ENCODE measurements at regions not wholly inside any gene's neighbourhood (a gene's known extent, or its start where the extent isn't known, plus 50 kb on each side); places are given as distances from the start of the nearest gene placed in this dataset.

DNA sequence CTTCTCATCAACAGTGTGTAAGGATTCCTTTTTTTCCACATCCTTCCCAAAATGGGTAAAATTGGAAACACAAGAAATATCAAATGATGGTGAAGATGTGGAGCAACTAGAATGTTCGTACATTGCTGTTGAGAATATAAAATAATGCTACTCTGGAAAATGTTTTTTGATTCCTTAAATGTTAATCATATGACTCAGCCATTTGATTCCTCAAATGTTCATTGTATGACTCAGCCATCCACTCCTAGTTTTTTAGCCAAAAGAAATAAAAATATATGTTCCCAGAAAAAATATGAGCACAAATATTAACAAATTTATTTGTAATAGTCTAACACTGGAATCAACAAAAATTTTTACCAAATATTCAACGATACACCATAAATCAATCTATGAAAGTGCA lies 1108.6 kb downstream of the LRFN5 start:
- no peak for DNase-seq

DNA sequence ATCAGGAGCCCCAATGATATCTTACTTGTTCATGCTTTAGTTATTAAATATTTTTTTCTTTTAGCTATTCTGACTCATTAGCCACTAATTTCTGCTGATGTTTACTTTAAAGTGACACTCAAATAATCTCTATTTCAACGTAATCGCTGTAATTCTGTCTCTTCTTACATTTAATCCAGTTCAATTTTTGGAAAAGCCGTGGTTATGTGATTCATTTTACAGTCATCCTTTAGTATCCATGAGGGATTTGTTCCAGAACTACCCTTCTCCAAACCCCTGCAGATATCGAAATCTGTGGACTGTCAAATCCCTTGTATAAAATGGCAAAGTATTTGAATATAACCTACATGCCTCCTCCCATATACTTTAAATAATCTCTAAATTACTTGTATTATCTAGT lies 1103.4 kb downstream of the LRFN5 start:
- DNase-seq = no peak

DNA sequence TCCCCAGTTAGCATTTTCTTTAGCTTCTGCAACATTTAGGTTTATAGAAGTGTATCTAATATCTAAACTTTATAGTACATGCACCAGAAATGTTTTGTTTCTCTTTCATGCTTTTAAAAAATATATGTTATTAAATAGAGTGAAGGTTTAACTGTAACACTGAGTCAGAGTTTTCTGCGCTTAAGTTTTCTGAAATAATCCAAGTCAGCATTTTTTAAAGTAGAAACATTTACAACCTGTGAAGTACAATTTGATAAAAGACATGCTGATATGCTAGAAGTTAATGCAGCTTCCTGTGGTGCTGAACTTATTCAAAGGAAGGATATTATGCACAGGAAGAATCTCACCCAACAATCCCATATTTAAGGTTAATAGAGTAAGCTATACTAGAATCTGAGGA lies 1096.8 kb downstream of the LRFN5 start:
- no peak for DNase-seq

DNA sequence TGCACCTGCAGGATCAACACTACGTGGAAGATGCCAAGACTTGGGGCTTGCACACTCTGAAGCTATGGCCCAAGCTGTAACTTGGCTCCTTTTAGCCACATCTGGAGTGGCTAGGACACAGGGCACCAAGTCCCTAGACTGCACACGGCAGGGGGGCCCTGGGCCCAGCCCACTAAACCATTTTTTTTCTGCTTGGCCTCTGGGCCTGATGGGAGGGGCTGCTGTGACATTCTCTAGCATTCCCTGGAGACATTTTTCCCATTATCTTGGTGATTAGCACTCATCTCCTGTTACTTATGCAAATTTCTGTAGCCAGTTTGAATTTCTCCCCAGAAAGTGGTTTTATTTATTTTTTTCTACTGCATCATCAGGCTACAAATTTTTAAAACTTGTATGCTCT lies 1080.7 kb downstream of the LRFN5 start:
- DNase-seq = no peak

DNA sequence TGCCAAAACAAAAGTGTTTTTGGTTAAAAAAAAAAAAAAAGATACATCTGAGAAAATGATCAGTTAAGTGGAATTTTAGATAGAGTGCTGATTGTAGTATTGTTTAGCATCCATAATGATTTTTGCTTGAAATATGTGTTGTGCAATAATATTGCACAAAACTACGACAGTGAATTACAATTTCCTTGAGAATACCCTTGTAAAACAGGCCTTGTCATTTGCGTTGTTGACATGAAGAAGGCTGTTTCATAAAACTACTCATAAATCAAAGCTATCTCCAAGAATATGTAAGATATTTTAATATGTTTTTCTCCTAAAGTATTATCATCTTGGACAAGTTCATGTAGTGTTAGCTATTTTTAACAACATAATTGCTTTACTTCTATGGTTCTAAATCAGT lies 1077.0 kb downstream of the LRFN5 start:
- no peak for DNase-seq

DNA sequence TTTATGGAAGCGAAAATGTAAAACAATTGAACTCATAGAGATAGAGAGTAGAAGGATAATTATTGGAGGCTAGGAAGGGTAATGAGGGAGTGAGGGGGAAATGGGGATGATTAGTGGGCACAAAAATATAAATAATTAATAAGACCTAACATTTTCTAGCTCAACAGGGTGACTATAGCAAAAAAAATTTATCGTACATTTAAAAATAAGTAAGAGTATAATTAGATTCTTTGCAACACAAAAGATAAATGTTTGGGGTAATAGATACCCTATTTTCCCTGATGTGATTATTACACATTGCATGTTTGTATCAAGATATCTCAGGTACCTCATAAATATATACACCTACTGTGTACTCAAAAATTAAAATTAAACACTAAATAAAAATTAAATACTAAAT lies 1070.0 kb downstream of the LRFN5 start:
- no peak for DNase-seq

DNA sequence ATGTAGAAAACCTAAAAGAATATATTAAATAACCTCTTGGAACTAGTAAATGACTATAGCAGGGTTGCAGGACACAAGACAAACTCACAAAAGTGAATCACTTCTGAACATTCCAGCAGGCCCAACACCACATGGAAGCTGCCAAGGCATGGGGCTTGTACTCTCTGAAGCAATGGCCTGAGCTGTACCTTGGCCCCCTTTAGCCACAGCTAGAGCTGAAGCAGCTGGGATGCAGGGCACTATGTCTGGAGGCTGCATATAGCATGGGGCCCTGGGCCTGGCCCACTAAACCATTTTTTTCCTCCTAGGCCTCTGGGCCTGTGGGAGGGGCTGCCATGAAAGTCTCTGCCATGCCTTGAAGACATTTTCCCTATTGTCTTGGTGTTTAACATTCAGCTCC lies 1067.3 kb downstream of the LRFN5 start:
- no peak for DNase-seq

DNA sequence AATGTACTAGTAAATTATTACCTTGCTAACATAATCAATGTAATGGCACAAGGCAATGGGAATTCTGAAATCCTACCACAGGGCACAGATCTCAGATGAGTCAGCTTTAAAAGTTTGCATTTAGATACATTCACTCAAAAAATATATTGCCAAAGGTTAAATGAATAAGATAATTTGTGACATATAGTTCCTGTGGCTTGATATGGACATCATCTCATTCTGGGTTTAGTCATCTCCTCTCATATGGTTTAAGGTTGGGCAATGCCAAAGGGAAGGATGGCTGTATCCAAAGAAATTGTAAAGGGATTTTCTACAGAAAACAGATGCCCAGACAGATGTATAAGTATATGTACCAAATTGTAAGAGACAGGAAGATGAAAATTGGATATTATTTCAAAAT lies 1065.0 kb downstream of the LRFN5 start:
- no peak for DNase-seq

DNA sequence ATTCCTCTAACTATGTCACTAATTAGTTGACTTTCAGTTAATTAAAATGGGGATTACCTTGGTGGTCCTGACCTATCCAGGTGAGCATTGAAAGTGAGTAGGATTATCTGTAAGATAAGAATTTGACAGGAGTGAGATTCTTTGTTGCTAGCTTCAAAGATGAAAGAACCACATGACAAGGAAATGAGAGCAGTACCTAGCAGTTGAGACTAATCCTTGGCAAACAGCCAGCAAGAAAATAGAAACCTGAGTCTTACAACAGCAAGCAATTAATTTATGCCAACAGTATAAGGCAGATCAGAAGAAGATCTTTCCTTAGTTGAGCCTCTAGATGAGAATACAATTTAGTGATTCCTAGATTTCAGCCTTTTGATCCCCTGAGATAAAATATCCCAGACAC lies 1058.4 kb downstream of the LRFN5 start:
- DNase-seq = no peak

DNA sequence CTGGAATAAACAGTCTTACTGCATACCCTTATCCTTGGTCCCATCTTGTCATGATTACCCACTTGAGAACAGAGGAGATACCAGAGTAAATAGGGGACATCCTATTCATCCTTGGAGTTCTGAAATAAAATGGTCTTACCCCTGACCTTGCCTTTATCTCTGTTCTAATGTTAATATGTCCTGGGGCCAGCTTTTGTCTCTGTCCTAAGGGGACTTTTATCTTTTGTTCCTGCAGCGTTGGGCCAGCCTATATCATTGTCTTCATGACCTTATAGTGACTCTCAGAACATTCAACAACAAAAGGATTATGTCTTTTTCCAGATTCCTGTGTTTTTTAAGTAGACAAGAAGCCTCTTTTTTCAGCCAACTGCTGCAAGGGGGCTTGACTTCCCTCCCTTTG lies 1057.5 kb downstream of the LRFN5 start:
- DNase-seq = no peak

DNA sequence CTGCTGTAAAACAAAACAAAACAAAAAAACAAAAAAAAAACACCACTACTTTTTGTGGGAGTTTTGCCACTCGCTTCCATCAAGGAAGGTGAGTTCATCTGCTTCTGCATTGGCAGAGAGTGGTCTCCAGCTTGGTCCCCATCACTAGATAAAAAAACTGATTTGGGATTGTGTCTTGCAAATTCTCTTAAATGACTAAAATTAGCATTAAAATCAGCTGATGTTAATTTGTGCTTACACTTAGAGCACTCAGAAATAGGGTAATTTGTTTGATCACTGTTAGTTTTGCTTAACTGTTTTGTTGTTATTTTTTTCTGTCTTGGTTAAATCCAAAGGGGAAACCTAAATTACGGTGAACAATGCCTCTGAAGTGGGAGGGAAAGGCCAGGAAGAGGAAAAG lies 1048.0 kb downstream of the LRFN5 start:
- no peak for DNase-seq

DNA sequence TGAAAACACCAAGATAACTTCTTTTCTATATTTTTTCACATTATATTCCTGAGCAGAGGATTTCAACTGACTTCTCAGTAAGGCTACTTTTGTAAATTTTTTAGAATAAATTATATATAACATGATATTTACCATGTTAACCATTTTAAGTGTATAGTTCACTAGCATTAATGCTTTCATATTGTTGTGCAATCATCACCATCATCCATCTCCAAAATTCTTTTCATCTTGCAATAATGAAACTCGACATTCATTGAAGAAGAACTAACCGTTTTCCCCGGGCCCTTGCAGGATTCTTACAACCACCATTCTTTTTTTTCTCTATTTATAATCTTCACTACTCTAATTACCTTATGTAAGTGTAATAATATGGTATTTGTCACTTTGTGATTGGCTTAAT lies 1036.1 kb downstream of the LRFN5 start:
- no peak for DNase-seq

DNA sequence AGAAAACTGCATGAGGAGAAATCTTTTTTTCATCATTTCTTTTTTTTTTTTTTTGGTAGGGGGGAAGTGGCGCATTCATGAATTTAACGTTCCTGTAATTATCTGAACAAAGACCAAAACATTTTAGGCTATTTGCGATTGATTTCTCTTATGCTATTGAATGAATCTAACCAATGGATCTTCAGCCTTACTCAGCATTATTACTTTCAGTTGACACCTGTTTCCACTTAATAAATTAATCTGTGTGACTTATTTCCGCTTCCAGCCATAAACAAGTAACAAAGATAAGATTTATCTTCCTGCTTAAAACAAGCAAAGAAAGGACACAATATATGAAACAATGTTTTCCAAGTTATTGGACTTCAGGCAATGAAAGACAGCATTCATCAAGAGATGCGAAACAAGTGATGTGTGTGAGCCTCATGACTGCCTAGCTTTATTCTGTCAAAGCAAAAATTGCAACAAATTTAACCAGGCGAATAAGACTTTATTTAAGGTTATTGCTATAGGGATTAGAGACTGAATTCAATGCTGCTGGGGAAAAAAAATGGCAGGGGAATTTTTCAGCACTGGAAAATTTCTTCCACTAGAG lies 1026.9 kb downstream of the LRFN5 start:
- DNase-seq = no peak

DNA sequence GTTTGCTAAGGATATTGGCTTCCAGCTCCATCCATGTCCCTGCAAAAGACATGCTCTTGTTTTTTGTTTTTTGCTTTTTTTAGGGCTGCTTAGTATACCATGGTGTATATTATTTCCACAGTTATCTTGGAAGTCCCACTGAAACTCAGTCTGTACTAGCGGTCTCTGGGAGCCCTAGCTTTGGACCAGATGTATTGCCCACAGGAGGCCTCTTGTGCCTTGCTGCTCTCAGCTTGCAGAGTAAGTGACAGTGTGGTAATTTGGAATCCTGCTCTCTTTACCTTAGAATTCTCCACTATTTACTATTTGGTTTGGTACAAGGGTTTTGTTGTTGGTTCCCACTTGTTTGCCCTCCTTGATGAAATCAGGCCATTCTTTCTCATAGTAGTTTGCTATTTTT lies 1022.9 kb downstream of the LRFN5 start:
- DNase-seq = no peak

DNA sequence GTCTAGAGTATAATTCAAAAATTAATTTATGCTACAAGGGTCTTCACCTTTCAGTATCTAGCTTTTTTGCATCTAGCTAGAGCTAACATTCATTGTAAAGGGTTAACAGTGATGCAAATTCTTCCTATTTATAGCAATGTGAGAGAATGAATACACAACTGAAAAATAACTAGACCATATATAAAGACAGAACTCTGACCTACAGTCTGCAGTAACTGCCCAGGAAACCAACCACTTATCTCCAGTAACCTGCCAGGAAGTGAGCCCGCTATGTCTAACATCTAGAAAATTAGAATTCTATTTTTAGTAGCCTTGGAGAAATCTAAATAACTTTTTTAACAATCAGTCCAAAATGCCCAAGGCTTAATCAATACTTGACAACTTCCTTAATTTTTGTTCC lies 1021.9 kb downstream of the LRFN5 start:
- no peak for DNase-seq

DNA sequence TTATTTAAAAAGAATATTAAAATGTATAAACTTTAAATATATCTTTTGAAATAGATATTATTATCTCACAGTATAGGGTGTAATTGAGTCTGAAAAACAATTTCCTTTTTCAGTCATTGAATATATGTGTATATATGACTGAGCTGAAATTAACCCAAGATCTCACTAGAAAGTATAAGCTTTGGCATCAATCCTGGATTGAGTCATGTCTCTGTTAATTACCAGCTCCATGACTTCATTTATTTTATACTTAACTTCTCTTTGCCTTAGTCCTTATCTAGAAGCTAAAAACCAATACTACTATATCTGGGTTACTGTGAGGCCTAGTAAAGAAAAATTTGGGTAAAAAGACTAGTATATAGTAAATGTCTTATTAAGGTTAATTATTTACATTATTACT lies 1020.3 kb downstream of the LRFN5 start:
- DNase-seq = no peak

DNA sequence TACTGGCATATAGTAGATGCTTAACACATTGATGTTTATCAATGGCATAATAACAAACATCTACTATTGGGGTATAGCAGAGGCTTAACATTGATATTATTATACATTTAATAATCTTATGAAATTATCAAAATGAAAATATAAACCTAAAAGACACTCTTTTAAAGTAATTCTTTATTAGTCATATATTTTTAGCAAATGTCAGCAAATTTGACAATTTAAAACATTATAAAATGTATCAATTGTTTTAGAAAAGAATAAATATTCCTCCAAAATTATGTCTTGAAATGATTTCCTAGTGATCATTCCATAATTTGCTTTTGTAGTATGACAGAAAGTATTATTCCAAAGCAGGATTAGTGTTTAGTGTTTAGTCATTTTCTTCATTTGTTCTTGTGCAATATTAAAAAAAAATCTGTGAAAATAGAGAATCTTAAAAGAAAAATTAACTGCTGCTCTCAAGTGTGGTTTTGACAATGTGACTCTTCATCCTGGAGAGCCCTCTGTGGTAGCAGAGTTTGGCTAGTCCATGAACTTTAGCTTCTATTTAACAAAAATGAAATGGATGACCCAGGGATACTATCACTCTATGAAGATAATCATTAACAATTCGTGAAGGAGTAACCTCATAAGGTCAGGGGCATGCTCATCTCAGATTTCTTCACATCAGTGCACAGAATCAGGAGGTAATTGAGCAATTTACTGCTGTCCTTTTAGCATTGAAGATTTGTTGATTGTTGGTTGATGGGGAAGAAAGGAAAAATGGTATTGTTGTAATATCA lies 1018.5 kb downstream of the LRFN5 start:
- DNase-seq = no peak

DNA sequence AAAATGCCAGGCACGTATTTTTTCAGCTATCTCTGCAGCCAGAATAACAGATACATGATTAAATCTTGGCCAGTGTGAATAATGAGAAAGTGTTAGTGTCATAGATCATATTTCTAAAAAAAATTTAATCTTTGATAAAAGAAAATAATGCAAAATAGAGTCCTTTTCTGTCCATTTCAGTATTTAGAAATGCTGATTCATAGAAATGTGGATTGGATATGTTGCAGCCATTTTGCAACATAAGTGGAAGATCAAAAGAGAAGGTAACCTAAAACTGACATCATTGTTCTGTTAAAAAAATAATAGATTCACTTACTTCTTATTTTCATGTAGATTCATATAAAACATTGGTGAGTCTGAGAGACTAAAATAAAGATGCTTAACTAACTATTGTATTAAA lies 1010.3 kb downstream of the LRFN5 start:
- no peak for DNase-seq

DNA sequence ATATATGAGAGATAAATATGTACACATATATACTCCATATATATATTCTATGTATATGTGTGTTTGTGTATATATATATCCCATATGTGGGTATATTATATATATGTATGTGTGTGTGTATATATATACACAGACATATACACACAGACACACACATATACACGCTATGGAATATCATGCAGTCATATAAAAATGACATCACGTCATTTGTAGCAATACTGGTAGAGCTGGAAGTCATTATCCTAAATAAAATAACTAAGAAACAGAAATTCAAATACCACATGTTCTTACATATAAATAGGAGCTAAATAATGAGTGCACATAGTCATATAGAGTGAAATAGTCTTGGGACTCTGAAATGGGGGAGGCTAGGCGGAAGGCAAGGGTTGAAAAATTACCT lies 1000.2 kb downstream of the LRFN5 start:
- no peak for DNase-seq

DNA sequence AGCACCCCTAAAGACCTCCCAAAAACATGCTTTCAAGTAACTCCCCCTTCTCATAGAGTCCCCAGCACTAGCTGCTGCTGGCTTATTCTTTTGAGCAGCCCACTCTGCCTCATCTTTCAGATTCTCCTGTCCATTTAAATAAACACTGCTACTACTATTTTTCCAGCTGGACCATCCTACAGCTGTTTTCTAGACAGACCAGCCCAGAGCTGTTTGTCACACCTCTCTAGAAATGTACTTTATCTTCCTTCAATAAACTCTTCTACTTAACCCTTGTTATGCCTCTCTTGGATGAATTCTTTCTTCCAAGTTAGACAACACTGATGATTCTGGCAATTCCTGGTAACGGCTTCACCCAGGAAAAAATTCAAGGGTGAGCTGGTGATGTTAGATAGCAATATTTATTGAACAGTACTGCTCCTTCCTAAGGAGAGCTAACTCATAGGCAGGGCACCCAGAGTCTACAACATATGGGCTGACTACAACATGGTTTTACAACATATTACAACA lies 995.7 kb downstream of the LRFN5 start:
- DNase-seq = no peak

DNA sequence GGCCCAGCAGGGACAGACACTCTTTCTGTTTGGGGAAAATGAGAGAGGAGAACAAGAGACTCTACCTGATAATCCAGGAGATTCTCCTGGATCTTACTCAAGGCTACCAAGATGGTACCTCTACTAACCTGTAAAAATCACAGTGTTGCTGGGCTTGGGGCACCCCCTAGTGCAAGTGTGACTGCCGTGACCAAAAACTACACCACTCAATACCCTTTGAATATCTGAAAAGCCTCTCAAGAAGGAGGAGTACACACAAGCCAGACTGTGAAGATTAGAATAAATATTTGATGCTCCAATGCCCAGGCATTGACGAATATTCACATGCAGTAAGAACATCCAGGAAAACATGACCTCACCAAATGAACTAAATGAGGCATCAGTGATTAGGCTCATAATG lies 965.4 kb downstream of the LRFN5 start:
- DNase-seq = no peak

DNA sequence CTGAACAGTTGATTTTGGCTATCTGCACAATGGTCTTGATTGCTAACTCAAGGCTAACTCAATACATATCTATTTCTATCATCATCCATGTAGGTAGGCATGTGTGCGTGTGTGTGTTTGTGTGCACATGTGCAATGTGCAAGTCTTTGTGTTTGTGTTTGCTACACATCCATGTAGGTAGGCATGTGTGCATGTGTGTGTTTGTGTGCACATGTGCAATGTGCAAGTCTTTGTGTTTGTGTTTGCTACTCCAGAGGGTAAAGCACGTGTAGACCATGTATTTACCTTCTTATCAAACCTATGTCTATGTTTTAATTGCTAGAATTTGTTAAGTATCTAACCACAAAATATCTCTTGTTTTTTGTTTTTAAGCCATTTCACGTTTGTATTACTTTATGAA lies 962.6 kb downstream of the LRFN5 start:
- DNase-seq = no peak

DNA sequence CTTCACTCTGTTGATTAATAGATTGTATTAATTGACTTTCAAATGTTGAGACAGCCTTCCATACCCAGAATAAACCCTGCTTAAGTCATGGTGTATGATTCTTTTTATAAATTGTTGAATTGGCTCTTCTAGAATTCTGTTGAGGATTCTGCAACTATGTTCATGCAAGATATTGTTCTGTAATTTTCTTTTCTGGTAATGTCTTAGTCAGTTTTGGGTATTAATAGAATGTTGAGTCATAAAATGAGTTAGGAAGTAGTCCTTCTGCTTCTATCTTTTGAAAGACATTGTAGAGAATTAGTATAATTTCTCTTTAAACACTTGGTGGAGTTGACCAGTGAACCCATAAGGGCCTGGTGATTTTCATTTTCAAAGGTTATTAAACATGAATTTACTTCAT lies 958.9 kb downstream of the LRFN5 start:
- DNase-seq = no peak

DNA sequence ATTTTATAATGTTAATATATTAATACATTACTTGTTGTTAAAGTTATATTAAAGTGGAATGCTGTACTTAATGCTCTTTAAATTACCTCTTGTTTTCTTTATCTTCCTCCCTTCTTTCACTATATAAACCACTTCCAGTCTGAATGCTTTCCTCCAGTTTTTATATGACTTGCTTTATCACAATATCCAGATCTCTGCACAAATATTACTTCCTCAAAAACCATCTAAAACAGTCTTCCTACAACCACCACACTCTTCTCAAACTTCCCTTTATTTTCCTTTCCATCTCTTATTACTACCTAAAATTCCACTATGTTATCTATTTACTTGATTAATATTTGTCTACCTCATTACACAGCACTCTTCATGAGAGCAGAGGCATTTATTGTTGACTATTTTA lies 956.6 kb downstream of the LRFN5 start:
- DNase-seq = no peak

All from right kidney (tissue), 1 donor.